HG03103 (cell line): ENCODE measurements at regions not wholly inside any gene's neighbourhood (a gene's known extent, or its start where the extent isn't known, plus 50 kb on each side); places are given as distances from the start of the nearest gene placed in this dataset.

ENCODE experiments used
- ATAC-seq: cut with Tn5 transposase; IDR thresholded peaks from one replicate; pipeline ENCODE4 v1.9.1; 2021; ENCODE audit warnings: low read depth; ENCODE audit not compliant: unreplicated experiment

DNA sequence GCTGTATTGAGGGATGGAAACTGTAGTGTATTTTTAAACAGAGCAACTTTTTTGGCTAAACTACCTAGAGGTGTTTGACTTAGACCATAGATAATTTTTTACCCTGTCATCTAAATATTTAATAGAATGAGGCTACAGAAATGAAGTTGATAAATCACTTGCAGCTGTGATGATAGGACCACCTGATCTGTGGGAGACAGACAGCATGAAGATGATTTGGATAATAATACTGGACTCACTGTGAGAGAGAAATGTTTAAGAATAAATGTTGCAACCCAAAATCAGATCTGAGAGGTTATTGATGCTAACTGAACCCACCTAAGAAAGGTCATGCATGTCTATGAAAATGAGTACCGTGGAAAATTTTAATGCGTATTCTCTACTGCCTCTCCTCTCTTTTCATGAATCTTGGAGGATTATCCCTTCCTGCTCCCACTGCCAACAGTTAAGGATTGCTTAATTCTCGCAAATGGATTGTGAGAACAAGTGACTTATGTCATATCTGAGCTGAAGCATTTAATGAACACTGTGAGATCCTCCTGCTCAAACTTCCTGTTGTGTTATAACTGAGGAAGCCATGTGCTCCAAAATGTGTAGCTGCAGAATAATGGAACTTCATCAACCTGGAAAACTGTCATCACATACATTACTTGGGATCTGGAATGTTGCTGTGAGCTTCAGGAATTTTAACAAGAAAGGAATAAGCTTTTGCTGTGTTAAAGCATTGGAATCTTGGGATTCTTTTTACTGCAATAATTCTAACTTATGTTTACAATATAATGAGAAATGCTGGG, 617.9 kb upstream of the CDH18 start:
- no peak for ATAC-seq

DNA sequence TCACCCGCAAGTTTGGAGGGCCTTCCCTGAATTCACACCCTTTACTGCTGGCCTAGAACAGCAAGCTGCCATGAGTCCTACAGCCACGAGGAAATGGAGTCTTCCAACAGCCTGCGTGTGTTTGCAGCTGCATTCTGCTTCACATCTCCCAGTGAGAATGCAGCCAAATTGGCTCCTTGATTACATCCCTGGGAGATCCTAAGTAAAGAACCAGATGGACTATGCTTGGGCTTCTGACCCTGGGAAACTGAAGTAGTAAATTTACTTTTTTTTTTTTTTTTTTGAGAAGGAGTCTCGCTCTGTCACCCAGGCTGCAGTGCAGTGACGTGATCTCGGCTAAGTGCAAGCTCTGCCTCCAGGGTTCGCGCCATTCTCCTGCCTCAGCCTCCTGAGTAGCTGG, 617.0 kb upstream of the CDH18 start:
- ATAC-seq = no peak

DNA sequence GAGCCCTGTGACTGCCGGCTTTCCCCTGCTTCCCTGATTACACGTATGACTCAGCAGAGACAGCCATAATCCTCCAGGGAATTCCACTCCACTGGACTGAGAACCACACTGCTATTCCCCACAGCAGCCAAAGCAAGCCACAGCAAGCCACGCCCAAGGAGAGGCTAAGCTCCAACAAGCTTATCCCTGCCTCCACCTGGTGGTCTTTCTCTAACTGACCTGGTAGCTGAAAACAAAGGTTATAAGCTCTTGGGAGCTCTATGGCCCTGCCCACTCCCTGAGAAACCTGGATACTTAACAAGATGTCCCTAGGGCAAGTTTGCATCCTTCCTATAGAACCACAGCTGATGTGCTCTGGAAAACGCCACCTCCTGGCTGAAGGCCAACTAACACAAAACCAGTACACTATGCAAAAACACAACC, 613.7 kb upstream of the CDH18 start:
- no peak for ATAC-seq

DNA sequence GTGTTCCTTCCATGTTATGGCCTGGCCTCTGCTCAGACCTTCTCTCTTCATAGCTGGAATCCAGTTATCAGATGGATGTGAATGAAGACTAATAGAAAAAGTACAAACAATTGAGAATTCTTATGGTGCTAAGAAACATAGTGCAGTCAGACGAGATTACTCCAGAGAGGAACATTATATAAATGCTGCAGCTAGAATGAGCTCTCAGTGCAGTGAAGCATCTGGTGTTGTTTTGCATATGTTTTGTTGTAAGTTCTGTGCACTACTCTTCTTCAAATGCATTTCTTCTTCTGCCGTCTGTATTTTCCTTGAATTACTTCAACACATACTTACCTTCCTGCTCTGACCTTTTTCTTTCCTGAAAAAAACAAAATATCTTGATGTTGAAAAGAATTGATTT, 602.4 kb upstream of the CDH18 start:
- no peak for ATAC-seq

- no peak for ATAC-seq
Observed at GRCh38 chr5:20575571-20575970, 587.6 kb upstream of the CDH18 start.

- no peak for ATAC-seq
Observed at GRCh38 chr5:20574576-20574975, 586.6 kb upstream of the CDH18 start.

- no peak for ATAC-seq
Observed at GRCh38 chr5:20572614-20573013, 584.6 kb upstream of the CDH18 start.

DNA sequence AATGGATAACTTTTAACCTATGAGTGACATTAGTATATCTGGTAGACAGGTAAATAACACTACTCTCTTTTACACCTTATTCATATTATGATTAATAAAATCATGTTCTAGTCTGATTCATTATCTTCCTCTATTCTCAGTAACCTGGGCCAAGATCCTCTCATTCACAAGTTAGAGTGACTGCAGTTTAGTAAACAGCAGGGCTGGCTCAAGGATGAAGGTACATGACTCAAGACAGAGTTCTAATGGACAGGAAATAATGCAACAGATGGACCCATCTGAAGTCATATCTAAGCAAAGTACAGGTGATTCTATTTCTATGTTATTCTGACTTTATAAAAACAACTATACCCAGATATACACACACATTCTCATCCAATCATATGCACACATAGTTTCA, 582.5 kb upstream of the CDH18 start:
- ATAC-seq = no peak

DNA sequence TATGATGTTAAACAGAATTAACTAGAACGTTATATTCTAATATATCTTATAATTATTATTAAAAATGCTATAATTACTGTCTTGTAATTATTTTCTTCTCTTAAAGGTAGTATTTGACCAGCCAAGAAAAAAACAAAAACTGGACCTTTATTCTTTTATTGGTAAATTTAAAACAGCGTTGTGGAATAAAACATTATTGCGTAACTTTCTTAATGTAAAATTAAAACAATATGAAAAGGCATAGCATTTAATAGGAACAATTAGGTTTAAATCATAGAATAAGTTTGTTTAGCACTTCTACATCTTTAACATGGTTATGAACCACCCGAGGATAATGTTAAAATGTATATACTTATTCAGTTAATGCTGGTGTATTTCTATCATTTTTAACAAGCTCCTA, 574.5 kb upstream of the CDH18 start:
- no peak for ATAC-seq

- ATAC-seq = no peak
Observed at GRCh38 chr5:20559845-20560244, 571.8 kb upstream of the CDH18 start.

GRCh38 chr5:20556115-20556763, 568.2 kb upstream of the CDH18 start:
- ATAC-seq = no peak

DNA sequence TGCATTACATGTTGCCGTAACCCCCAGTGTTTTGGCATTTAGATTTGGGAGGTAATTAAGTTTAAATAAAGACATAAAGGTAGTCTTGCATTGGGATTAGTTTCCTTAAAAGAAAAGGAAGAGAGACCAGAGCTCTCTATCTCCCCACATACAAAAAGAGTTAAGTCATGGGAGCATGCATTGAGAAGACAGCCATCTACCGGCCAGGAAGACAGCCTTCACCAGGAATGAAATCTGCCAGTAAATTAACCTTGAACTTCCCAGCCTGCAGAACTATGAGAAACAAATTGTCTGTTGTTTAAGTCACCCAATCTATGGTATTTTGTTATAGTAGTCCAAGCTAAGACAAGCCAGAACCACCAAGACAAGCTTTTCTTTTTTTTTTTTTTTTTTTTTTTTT, 567.0 kb upstream of the CDH18 start:
- ATAC-seq = no peak

DNA sequence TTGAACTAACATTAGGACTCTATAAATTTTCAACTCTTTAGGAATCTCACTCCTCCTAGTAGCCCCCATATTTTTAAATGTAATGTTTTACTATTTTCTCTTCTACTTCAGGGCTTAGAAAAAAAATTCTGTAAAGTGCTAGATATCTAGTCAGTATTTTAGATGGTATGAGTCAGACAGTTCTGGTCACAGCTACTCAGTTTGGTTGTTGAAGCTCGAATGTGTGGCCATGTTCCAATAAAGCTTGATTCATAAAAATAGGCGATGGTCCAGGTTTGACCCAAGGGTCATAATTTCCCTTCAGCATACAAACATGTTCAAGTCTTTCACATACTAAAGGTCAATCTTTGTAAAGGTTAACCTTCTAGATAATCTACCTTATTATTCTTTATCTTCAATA, 566.0 kb upstream of the CDH18 start:
- no peak for ATAC-seq

GRCh38 chr5:20537911-20538703, 550.1 kb upstream of the CDH18 start:
- no peak for ATAC-seq

DNA sequence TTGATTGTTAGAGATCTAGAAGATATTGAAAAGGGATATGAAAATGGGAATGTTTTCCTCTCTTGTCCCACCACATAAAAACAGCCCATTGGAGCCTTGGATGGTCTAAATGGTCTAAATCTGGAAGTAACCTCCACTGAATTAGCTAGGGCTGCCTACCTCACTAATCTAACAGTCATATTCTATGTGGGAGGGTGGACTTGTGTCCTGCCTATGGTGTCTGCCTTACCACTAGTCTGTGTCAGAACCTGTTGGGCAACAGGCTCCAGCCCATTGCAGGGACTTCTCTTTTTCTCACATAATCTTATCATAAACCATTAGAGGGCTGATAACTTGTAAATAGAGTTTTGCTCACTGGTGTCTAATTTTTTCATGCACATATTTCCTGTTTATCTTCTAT, 548.8 kb upstream of the CDH18 start:
- ATAC-seq = no peak

DNA sequence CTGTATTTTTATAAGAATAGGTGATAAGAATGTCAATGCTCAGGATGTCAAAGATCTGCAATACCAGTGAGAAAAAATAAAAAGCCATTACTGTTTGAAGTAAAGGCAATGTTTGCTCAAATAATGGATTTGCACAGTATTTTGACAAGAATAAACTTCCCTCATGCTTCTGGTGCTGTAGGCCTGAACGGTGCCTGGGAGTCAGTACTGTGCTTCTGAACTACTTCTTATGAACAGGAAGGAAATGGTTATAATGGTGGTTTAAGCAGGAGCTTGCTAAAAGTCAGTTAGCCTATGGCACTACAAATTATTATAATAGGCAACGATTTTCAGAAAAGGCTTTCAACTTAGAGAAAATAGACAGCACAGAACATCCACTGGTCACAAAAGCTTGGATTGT, 548.3 kb upstream of the CDH18 start:
- ATAC-seq = no peak

- ATAC-seq = no peak
Observed at GRCh38 chr5:20528471-20528870, 540.5 kb upstream of the CDH18 start.

DNA sequence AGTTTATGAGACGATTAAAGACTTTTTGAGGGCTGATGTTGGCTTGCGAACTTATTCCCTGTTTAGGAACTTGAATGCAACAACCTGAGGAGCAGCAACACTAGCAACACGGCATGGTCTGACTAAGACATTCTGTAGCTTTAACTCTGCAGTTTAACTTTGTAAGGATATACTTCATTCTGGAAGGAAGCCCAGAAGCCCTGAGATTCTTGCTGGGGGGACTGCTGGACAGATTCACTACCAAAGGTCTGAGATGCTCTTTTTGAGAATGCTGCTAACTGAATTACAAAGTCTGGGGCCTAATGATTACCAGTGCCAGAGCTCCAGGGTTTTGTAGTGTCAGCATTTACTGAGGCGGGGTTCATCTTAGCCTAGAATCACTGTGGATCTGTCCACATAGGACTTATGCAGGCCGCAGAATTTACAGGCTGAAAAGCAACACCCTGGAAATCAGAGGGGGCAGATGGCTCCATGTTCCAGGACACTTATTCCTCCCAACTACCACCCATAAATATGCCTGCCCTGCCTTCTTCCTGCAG, 537.1 kb upstream of the CDH18 start:
- no peak for ATAC-seq

DNA sequence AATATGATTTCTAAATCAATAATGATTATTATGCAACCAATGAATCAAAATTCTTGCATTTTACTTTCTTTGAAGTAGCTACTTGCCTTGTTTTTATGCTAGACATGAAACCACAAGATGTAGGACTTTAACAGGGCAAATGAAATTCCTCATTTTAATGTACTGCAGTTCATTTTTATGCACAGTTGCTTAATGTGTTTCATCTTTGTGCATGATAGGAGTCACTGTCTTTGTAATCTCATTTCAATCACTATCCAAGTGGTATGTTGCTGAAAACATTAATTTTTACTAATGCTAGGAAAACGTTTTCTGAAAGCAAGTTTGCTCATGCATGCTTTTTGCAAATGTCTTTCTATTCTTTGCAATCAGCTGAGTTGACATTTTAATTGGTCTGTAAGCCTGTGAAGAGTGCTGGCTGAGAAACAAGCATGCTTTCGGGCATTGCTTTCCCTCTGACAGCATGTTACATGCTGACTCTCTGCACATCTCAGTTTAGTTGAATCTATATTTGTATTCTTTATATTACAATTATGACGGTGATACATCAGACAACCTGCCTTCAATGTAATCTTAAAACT, 535.0 kb upstream of the CDH18 start:
- ATAC-seq = no peak

DNA sequence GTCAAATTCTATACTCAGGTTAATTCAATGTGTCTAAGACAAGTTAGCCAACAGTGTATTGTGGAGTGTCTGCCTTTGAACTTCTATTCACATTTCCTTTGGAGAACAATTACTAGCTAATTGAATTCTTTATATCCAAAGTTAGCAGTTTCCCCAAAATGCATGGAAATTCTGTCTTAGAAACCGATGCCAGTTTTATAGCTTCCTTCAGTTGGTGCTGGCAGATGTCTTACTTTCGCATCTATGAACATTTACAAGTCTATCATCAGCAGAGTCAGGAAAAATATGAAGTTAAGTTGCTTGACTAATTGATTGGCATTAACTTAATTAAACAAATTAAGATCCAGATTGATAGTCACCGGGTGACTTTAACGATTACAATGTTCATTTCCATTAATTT, 527.6 kb upstream of the CDH18 start:
- no peak for ATAC-seq

DNA sequence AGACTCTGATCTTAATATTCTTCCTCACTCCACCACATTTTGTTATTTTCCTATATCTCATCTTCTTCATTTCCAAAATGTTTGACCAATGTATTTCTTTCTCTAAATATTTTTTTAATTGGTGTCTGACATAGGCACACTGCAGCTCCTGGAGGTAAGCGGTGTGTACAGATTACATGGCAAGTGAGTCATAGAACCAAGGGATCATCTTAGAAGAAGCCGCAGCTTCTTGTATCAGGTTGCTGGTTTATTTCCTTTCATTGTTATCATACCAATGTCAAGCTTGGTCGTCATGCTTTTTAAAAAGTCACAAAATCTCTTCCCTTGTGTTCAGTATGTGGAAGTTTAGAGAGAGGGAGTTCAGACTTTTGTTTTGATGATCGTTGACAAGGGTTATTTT, 526.1 kb upstream of the CDH18 start:
- ATAC-seq = no peak
